ENCODE measurements at regions not wholly inside any gene's neighbourhood (a gene's known extent, or its start where the extent isn't known, plus 50 kb on each side); places are given as distances from the start of the nearest gene placed in this dataset.

GRCh38 chr2:137846993-137847392, 117.3 kb upstream of the HNMT start:
- no peak for TF ChIP-seq CTCF (conservative IDR thresholded peaks at IDR 0.05; ENCODE audit: low read length)

GRCh38 chr2:137847443-137847842, 116.8 kb upstream of the HNMT start:
- TF ChIP-seq CTCF (conservative IDR thresholded peaks at IDR 0.05; ENCODE audit: low read length), result no peak
- DNase-seq (ENCODE audit: low read depth), result no peak
- H3K4me3 ChIP-seq (ENCODE audit: low read length), result no peak overlapping the region

More at GRCh38 chr2:137846993-137847392, 117.3 kb upstream of the HNMT start:
- DNase-seq (ENCODE audit: low read depth), result no peak
- H3K4me3 ChIP-seq (ENCODE audit: low read length), result no peak overlapping the region

- no peak overlapping the region for H3K4me3 ChIP-seq (ENCODE audit: low read length)
- TF ChIP-seq CTCF (conservative IDR thresholded peaks at IDR 0.05; ENCODE audit: low read length), result no peak
- DNase-seq (ENCODE audit: low read depth), result no peak
Measured at GRCh38 chr2:137857881-137858280, 106.4 kb upstream of the HNMT start.

- TF ChIP-seq CTCF (conservative IDR thresholded peaks at IDR 0.05; ENCODE audit: low read length), result no peak
Measured at GRCh38 chr2:137862651-137863050, 101.6 kb upstream of the HNMT start.

GRCh38 chr2:137865954-137866540, 98.2 kb upstream of the HNMT start:
- no peak overlapping the region for H3K4me3 ChIP-seq (ENCODE audit: low read length)
- DNase-seq (ENCODE audit: low read depth), result peak; percentile 32

More at GRCh38 chr2:137862651-137863050, 101.6 kb upstream of the HNMT start:
- no peak for DNase-seq (ENCODE audit: low read depth)
- H3K4me3 ChIP-seq (ENCODE audit: low read length), result no peak overlapping the region

GRCh38 chr2:137870682-137871081, 93.6 kb upstream of the HNMT start:
- DNase-seq (ENCODE audit: low read depth), result no peak
- no peak overlapping the region for H3K4me3 ChIP-seq (ENCODE audit: low read length)
- TF ChIP-seq CTCF (conservative IDR thresholded peaks at IDR 0.05; ENCODE audit: low read length), result no peak

More at GRCh38 chr2:137865954-137866540, 98.2 kb upstream of the HNMT start:
- TF ChIP-seq CTCF (conservative IDR thresholded peaks at IDR 0.05; ENCODE audit: low read length), result peak; percentile 61

- TF ChIP-seq CTCF (conservative IDR thresholded peaks at IDR 0.05; ENCODE audit: low read length), result no peak
Measured at GRCh38 chr2:137872577-137872976, 91.7 kb upstream of the HNMT start.

More at GRCh38 chr2:137872577-137872976, 91.7 kb upstream of the HNMT start:
- H3K4me3 ChIP-seq (ENCODE audit: low read length), result no peak overlapping the region
- no peak for DNase-seq (ENCODE audit: low read depth)
